CD4-positive, alpha-beta T cell treated with Interleukin-12 subunit alpha and Interleukin-12 subunit beta, for 1 hour (primary cell): ENCODE measurements at regions not wholly inside any gene's neighbourhood (a gene's known extent, or its start where the extent isn't known, plus 50 kb on each side); places are given as distances from the start of the nearest gene placed in this dataset.

ENCODE experiments used
- DNase-seq: peaks from one replicate; pipeline ENCODE4 v3.0.0-alpha.2; 2020

DNA sequence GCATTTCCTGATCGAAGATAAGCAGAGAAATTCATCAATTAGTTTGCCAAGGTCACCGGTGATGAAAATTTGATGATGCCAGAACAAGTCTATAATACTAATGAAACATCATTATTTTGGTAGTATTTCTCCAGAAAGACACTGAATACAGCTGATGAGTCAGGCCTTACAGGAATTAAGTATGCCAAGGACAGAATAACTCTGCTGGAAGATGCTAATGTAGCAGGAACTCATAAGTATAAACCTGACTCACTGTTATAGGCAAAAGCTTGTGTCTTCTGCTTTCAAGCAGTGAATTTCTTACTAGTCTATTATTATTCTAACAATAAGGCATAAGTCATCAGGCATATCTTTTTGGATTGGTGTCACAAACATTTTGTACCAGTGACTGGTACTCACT is 1825.1 kb upstream of the IGFBP7 start:
- DNase-seq = no peak

DNA sequence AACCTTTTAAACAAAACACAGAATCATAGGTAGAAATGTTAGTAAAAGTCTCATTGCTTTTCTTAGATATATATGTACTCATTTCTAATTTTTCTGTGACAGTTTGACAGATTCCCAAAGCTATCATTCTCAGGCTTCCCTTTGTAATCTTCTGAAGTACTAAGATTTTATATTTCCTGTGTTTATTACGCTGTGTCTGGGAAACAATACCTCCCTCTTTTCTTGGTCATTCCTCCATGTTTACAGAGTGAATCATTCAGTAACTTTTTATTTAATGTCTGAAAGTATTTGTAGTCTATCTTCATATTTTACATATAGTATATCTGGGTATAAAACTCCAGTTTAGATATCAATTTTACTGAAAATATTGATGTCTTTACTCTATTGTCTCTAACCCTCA is 1826.3 kb upstream of the IGFBP7 start:
- no peak for DNase-seq

DNA sequence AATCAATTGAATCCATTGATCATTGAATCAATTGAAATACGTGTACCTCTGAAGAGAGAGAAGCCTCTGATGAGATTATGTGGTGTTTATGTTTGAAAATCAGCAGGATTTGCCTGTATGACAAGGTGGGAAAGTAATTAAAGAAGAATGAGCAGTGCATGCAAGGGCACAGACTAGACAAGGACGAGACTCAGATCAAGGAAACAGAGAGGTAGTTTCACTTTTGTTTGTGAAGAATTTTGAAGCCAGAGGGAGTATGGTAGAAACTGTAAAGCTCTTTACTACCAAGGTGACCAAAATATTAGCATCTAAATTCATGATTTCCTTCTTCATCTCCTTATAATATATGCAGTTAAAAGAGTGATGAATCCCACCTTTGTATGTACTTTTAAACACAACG is 1830.0 kb upstream of the IGFBP7 start:
- DNase-seq = no peak

GRCh38 chr4:58941286-58941685 is 1831.1 kb upstream of the IGFBP7 start:
- DNase-seq = no peak

DNA sequence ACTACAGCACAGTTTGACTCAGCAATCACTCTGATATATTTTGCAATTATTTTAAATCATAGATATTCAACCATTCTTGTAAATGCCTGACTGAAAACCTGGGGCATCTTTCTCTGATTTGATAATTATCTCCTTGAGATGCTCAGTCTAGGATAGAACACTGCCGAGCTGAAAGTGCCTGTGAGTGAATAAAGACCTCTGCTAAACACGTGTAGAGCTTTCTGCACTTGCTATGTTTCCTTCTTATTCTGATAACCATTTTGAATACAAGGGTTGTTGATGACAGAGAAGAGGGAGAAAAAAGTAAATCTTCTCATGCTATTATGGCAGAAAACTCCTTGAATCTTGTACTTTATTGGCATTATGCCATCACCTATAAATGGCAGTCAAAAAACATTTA is 1843.4 kb upstream of the IGFBP7 start:
- no peak for DNase-seq

GRCh38 chr4:58957711-58958110 is 1847.5 kb upstream of the IGFBP7 start:
- no peak for DNase-seq

GRCh38 chr4:58961283-58961682 is 1851.1 kb upstream of the IGFBP7 start:
- DNase-seq = no peak

- no peak for DNase-seq
Observed at GRCh38 chr4:58961925-58962324, 1851.7 kb upstream of the IGFBP7 start.

- no peak for DNase-seq
Observed at GRCh38 chr4:58962424-58962823, 1852.2 kb upstream of the IGFBP7 start.

- no peak for DNase-seq
Observed at GRCh38 chr4:58981828-58982227, 1871.6 kb upstream of the IGFBP7 start.

- DNase-seq = no peak
Observed at GRCh38 chr4:58983887-58984286, 1873.7 kb upstream of the IGFBP7 start.

DNA sequence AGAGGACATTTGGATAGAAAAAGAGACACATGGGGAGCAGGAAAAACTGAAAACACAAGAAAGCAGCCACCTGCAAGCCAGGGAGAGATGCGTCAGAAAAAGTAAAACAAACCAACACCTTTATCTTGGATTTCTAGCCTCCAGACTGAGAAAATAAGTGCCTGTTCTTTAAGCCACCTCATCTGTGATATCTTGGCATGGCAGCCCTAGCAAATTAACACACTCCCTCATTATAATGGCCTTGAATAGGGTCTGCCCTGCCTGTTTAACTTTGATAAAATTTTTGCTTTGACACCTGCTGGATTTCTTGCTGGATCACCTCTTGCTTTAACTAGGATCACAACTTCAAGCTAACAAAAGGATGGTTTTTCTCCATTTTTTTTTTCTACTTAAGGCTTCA is 1892.0 kb upstream of the IGFBP7 start:
- no peak for DNase-seq

- DNase-seq = no peak
Observed at GRCh38 chr4:59024257-59024656, 1914.1 kb upstream of the IGFBP7 start.

DNA sequence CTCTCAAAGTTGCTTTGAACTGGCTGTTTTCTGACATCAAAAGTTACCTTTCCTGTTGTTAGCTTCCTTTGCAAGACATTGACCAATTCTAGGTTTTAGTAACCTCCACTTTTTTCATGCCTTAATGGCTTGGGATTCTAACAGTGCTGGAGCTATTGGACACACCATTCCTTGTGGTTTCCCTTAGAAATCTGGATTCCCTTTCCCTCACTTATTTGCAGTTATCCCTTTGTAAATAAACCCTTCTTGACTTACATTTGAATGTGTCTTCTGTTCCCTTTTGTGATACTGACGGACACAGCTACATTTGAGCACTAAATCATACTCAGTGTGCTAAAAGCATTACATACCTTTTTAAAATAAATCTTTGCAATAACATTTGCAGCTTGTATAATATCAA is 1927.6 kb upstream of the IGFBP7 start:
- no peak for DNase-seq

GRCh38 chr4:59039046-59039445 is 1928.9 kb upstream of the IGFBP7 start:
- no peak for DNase-seq

GRCh38 chr4:59044286-59044900 is 1934.2 kb upstream of the IGFBP7 start:
- no peak for DNase-seq

- no peak for DNase-seq
Observed at GRCh38 chr4:59054086-59054485, 1943.9 kb upstream of the IGFBP7 start.

DNA sequence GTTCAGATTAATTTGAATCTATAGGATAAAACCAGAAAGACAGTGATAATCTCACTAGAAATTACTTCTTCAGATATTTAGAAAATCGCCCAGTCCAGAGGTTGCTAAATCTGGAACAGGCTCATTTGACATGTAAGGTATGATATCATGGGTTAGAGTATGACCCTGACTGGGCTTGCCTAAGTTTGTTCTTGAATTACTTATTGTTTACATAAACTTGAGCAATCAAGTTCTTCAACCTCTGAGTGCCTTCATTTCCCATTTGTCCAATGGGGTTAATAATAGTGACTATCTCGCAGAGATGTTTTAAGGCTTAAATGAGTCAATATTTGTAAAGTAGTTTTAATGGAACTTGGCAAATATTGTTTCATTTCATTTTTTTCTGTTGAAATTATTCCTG is 1947.6 kb upstream of the IGFBP7 start:
- no peak for DNase-seq

DNA sequence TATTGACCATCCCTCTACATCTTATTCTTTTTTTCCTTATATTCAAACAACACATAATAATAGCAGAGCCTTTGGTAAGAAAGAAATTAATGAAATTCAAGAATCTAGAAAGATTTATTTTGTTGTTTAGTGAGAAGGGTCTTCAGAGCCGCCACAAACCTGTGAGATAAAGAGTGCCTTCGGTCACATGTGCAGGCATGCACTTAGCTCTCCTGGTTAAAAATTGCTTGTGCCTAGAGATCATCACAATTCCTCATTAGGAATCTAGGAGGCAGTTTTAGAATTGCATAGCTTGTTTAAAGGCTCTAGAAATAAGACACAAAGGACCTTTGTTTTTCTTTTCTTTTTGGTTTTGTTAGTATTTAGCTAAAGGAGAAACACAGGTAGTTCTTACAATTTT is 1948.4 kb upstream of the IGFBP7 start:
- no peak for DNase-seq

DNA sequence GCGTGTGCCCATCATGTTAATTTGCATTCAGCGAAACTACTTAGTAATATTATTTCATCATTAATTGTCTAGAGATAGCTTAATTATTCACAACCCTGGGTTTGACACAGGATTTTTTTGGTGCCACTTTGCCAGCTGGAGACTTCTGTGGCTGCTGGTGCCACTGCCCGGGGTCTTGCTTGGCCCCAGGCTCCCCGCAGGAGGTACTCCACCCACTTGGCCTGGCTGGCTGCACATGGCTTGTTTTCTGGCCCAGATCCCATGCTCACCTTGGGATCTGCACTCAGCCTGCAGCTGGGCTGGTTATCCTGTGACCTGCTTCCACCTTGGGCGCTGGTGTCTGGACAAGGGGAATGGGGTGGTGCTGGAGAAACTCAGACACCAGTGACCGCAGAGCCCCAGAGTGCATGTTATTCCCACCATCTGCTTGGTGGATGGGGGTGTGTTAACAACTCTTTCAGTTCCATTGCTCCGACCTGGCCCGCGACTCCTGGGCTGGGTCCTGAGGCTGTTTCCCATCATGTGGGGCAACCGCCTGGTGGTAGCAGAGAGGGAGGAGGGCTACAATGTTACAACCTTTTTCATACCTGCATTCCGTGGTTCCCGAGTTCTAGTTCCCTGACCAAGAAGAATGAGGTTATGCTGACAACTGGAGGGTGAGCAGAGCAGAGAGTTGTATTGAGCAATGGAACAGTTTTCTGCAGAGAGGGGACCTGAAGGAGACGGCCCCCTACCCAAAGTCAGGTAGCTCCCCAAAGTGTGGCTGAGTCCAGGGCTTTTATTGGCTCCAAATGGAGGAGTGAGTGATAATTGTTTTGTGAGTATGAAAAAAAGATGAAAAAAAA is 1950.0 kb upstream of the IGFBP7 start:
- no peak for DNase-seq

- no peak for DNase-seq
Observed at GRCh38 chr4:59060895-59061294, 1950.7 kb upstream of the IGFBP7 start.

DNA sequence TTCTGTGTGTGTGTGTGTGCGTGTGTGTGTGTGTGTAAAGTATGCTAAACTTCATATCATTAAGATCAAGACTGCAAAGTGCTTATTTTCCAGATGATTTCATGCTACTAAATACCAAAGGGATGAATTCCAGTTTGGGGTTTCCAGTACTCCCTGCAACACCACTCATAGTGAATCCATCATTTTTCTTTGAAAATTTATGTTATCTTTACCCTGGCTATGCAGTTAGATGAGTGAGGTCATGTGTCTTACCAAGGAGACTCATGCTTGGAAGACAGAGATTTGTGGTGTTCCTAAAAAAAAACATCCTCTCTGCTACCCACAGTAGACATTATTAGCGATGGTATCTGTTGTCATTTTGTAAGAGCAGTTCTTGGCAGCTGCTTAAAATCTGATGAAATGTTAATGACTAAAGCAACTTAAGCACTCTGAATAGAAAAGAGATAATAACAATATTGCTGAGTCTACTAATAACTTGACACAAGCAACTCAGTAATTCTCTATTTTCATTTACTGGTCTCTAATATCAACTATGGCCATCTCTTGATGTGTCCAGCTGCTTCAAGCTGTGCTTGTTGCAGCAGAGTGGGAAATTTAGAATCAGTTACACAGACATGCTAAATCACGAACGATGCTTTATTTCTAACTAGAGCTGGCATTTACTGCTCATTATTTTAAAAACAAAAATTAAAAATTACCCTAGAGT is 1953.0 kb upstream of the IGFBP7 start:
- no peak for DNase-seq

GRCh38 chr4:59068722-59069418 is 1958.7 kb upstream of the IGFBP7 start:
- DNase-seq = no peak
